ENCODE measurements at regions not wholly inside any gene's neighbourhood (a gene's known extent, or its start where the extent isn't known, plus 50 kb on each side); places are given as distances from the start of the nearest gene placed in this dataset.
A peak's percentile ranks its signal among the peaks of the same experiment; 100 is the strongest.
"Not testable (repeated sequence)": the region's sequence is repeated elsewhere in the genome, so short reads cannot be mapped to it uniquely, and the experiment has no call there.

GRCh38 chr7:128561116-128561722, 84.7 kb downstream of the METTL2B start:
- not testable (repeated sequence) for DNase-seq (ENCODE audit: low read depth in 2 of 2); H3K4me3 ChIP-seq (replicated peaks in 1 of 2; ENCODE audit: low read depth in 2 of 2, low read length in 2 of 2)

GRCh38 chr7:128562795-128563194, 86.2 kb downstream of the METTL2B start:
- H3K4me3 ChIP-seq (replicated peaks in 1 of 2; ENCODE audit: low read depth in 2 of 2, low read length in 2 of 2); DNase-seq (ENCODE audit: low read depth in 2 of 2): not testable (repeated sequence)

GRCh38 chr7:128564123-128564700, 87.7 kb downstream of the METTL2B start:
- H3K4me3 ChIP-seq (replicated peaks in 1 of 2; ENCODE audit: low read depth in 2 of 2, low read length in 2 of 2); DNase-seq (ENCODE audit: low read depth in 2 of 2): not testable (repeated sequence)

GRCh38 chr7:128564932-128565864, 88.7 kb downstream of the METTL2B start:
- DNase-seq (ENCODE audit: low read depth in 2 of 2); H3K4me3 ChIP-seq (replicated peaks in 1 of 2; ENCODE audit: low read depth in 2 of 2, low read length in 2 of 2): not testable (repeated sequence)

- not testable (repeated sequence) for DNase-seq (ENCODE audit: low read depth in 2 of 2)
Measured at GRCh38 chr7:128575277-128575676, 96.8 kb upstream of the GARIN1A start.

GRCh38 chr7:128576953-128577352, 95.1 kb upstream of the GARIN1A start:
- DNase-seq (ENCODE audit: low read depth in 2 of 2); H3K4me3 ChIP-seq (replicated peaks in 1 of 2; ENCODE audit: low read depth in 2 of 2, low read length in 2 of 2): not testable (repeated sequence)

More at GRCh38 chr7:128575277-128575676, 96.8 kb upstream of the GARIN1A start:
- H3K4me3 ChIP-seq (replicated peaks in 1 of 2; ENCODE audit: low read depth in 2 of 2, low read length in 2 of 2): not testable (repeated sequence)

GRCh38 chr7:128579843-128580242, 92.2 kb upstream of the GARIN1A start:
- not testable (repeated sequence) for H3K4me3 ChIP-seq (replicated peaks in 1 of 2; ENCODE audit: low read depth in 2 of 2, low read length in 2 of 2); DNase-seq (ENCODE audit: low read depth in 2 of 2)

- DNase-seq (ENCODE audit: low read depth in 2 of 2): peak; percentile 53 to 91
- H3K4me3 ChIP-seq (replicated peaks in 1 of 2; ENCODE audit: low read depth in 2 of 2, low read length in 2 of 2): not testable (repeated sequence)
Measured at GRCh38 chr7:128581100-128581499, 91.0 kb upstream of the GARIN1A start.

GRCh38 chr7:128581825-128582561, 90.1 kb upstream of the GARIN1A start:
- DNase-seq (ENCODE audit: low read depth in 2 of 2); H3K4me3 ChIP-seq (replicated peaks in 1 of 2; ENCODE audit: low read depth in 2 of 2, low read length in 2 of 2): not testable (repeated sequence)

- DNase-seq (ENCODE audit: low read depth in 2 of 2); H3K4me3 ChIP-seq (replicated peaks in 1 of 2; ENCODE audit: low read depth in 2 of 2, low read length in 2 of 2): not testable (repeated sequence)
Measured at GRCh38 chr7:128586715-128587114, 85.4 kb upstream of the GARIN1A start.

GRCh38 chr7:128591705-128592104, 80.4 kb upstream of the GARIN1A start:
- no peak overlapping the region for H3K4me3 ChIP-seq (replicated peaks in 1 of 2; ENCODE audit: low read depth in 2 of 2, low read length in 2 of 2)
- TF ChIP-seq CTCF (IDR thresholded peaks at IDR 0.05; ENCODE audit: low read depth, low read length): no peak
- DNase-seq (ENCODE audit: low read depth in 2 of 2): no peak

- not testable (repeated sequence) for H3K4me3 ChIP-seq (replicated peaks in 1 of 2; ENCODE audit: low read depth in 2 of 2, low read length in 2 of 2); DNase-seq (ENCODE audit: low read depth in 2 of 2)
Measured at GRCh38 chr7:128592209-128592608, 79.9 kb upstream of the GARIN1A start.

- DNase-seq (ENCODE audit: low read depth in 2 of 2); H3K4me3 ChIP-seq (replicated peaks in 1 of 2; ENCODE audit: low read depth in 2 of 2, low read length in 2 of 2): not testable (repeated sequence)
Measured at GRCh38 chr7:128594061-128594460, 78.0 kb upstream of the GARIN1A start.

GRCh38 chr7:128596336-128597128, 75.6 kb upstream of the GARIN1A start:
- H3K4me3 ChIP-seq (replicated peaks in 1 of 2; ENCODE audit: low read depth in 2 of 2, low read length in 2 of 2); DNase-seq (ENCODE audit: low read depth in 2 of 2): not testable (repeated sequence)

- DNase-seq (ENCODE audit: low read depth in 2 of 2): peak in 1 of 2 donors; percentile 19
Measured at GRCh38 chr7:128598946-128599345, 73.1 kb upstream of the GARIN1A start.

More at GRCh38 chr7:128598946-128599345, 73.1 kb upstream of the GARIN1A start:
- not testable (repeated sequence) for H3K4me3 ChIP-seq (replicated peaks in 1 of 2; ENCODE audit: low read depth in 2 of 2, low read length in 2 of 2)
